ENCODE measurements at regions not wholly inside any gene's neighbourhood (a gene's known extent, or its start where the extent isn't known, plus 50 kb on each side); places are given as distances from the start of the nearest gene placed in this dataset.

DNA sequence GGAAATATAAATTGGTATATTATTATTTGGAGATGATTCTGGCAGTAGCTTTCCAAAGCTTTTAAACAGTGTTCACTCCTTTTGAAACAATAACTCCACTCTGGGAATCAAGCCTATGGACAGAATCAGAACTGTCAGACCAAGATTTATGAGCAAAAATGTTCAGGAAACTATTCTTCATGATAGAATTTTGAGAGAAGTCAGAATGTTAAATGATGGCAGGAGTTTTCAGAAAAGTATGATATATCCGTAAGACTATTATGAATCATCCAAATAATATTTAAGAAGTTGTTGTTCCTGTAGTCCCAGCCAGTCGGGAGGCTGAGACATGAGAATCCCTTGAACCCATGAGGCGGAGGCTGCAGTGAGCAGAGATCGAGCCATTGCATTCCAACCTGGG lies 50.5 kb upstream of the ADGRG2 start:
- Histone ChIP-seq H3K9me3 (ENCODE audit: control insufficient read depth, low read length) (no peaks in the 10 kb centered on the region), H3K4me1 (ENCODE audit: control insufficient read depth, insufficient read depth, low read length) (no peaks in the 10 kb centered on the region), H3K4me3 (ENCODE audit: low read length) (no peak overlapping the region), H3K27me3 (ENCODE audit: control insufficient read depth, insufficient read depth) (no peaks in the 10 kb centered on the region), H3K27ac (ENCODE audit: low read length) (no peak overlapping the region)
- intact Hi-C loops (cut with DNase I): no loop called here
- no peak for ATAC-seq
- DNase-seq: no peak
- WGBS: 76% methylated on average over 4 of the region's 4 CpGs

DNA sequence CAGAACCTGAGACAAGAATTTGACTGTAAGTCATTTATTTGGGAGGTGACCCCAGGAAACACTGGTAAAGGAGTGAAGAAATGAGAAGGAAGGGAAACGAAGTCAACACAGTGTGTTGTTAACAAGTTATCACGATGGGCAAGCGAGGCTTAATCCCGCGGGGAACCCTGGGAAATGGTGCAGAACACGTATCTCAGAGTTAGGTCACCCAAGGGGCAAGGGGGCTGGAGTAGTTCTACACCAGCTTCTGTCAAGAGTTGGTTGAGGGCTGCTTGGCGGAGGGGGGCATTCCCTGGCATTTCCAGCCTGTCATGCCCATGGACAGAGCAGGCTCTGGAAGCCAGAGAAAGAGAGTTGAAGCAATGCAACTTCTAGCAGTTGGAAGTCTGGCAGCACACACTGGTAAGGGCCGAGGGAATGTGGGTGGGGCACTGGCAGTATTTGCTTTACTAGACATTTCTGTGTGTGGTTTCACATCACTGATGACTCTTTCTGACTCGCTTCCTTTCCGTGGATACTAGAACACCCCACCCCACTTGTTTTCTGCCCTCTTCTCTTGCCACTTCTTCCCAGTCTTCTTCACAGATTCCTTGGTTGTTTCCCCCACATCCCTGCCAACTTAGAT lies 52.2 kb upstream of the ADGRG2 start:
- no peaks in the 10 kb centered on the region for H3K4me1 ChIP-seq (ENCODE audit: control insufficient read depth, insufficient read depth, low read length)
- no peaks in the 10 kb centered on the region for H3K9me3 ChIP-seq (ENCODE audit: control insufficient read depth, low read length)
- ATAC-seq (peak; percentile 62 to 69), DNase-seq (peak; percentile 53 to 66 (median 66))
- no peak overlapping the region for H3K4me3 ChIP-seq (ENCODE audit: low read length)
- H3K27ac ChIP-seq (ENCODE audit: low read length): no peak overlapping the region
- no peaks in the 10 kb centered on the region for H3K27me3 ChIP-seq (ENCODE audit: control insufficient read depth, insufficient read depth)
- 53% methylated on average over 10 of the region's 10 CpGs for WGBS
- intact Hi-C loops (cut with DNase I): no loop called here

DNA sequence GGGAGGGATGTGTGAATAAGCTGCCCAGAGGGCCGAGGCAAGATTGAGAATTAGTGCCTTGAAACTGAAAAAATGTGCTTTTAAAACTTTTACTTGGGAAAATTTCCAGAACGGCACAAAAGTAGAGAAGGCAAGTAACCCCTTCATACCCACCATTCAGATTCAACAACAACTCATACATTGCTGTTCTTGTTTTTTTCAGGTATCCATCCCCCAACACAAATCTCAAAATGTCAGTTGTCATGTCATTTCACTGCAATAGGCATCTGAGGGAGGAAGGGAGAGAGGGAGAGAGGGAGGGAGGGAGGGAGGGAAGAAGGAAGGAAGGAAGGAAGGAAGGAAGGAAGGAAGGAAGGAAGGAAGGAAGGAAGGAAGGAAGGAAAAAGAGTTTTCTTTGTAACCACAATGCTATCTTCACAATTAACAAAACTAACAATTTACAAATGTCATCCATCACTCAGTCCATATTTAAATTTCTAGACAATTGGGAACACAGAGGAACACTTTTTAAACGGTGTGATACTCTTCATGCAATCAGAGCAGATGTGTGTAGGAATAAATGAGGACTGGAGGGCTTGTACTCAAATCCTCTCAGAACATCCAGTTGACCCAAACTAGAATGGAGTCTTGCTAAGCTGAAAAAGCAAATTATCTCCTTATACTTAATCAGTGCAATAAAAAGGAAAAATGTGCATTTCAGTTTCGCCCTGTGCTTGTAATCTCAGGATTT lies 54.8 kb upstream of the ADGRG2 start:
- Histone ChIP-seq H3K4me3 (ENCODE audit: low read length) (no peak overlapping the region), H3K9me3 (ENCODE audit: control insufficient read depth, low read length) (no peaks in the 10 kb centered on the region)

DNA sequence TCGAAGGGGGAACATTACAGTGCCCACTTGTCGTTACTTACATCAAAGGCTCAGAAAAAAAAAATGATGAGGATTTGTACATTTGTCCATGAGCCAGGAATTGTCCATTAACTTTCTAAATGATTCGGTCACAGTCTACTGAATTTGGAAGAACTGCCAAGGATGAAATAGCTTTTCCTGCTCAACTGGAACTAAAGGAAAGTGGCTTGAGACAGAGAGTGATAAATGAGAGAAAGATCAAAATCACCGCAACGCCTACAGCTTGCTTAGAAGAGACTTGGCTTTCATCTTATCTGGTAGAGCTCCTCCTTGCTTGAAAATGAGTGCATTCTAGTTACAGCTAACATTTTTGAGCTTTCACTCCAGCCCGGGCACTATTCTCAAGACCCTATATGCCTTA lies 55.5 kb upstream of the ADGRG2 start:
- no peak overlapping the region for H3K27ac ChIP-seq (ENCODE audit: low read length)
- intact Hi-C loops (cut with DNase I): no loop called here
- no peaks in the 10 kb centered on the region for H3K4me1 ChIP-seq (ENCODE audit: control insufficient read depth, insufficient read depth, low read length)
- DNase-seq (no peak), ATAC-seq (no peak)
- no peaks in the 10 kb centered on the region for H3K27me3 ChIP-seq (ENCODE audit: control insufficient read depth, insufficient read depth)
- H3K9me3 ChIP-seq (ENCODE audit: control insufficient read depth, low read length): no peaks in the 10 kb centered on the region
- no peak overlapping the region for H3K4me3 ChIP-seq (ENCODE audit: low read length)
- 56% methylated on average over 6 of the region's 6 CpGs for WGBS

More for the DNA sequence above, 54.8 kb upstream of the ADGRG2 start:
- no peak overlapping the region for H3K27ac ChIP-seq (ENCODE audit: low read length)
- H3K4me1 ChIP-seq (ENCODE audit: control insufficient read depth, insufficient read depth, low read length): no peaks in the 10 kb centered on the region
- intact Hi-C loops (cut with DNase I): no loop called here
- ATAC-seq: no peak
- 37% methylated on average over 4 of the region's 4 CpGs for WGBS
- no peaks in the 10 kb centered on the region for H3K27me3 ChIP-seq (ENCODE audit: control insufficient read depth, insufficient read depth)
- no peak for DNase-seq

DNA sequence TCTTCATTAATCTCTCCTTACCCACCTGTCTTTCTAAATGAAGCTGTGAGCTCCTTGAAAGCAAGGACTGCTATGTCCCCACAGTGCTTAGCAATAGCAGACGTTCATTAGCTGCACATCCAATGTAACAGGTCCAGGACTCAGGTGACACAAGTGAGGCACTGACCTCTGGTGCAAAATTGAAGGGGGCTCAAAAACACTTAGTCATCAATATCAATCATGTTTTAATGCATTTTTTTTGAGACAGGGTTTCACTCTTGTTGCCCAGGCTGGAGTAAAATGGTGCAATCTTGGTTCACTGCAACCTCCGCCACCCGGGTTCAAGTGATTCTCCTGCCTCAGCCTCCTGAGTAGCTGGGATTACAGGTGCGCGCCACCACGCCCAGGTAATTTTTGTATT lies 56.1 kb upstream of the ADGRG2 start:
- H3K4me3 ChIP-seq (ENCODE audit: low read length): no peak overlapping the region
- H3K27ac ChIP-seq (ENCODE audit: low read length): no peak overlapping the region
- no peak for DNase-seq
- WGBS: 87% methylated on average over 6 of the region's 6 CpGs
- H3K27me3 ChIP-seq (ENCODE audit: control insufficient read depth, insufficient read depth): no peaks in the 10 kb centered on the region
- no peaks in the 10 kb centered on the region for H3K9me3 ChIP-seq (ENCODE audit: control insufficient read depth, low read length)
- no peaks in the 10 kb centered on the region for H3K4me1 ChIP-seq (ENCODE audit: control insufficient read depth, insufficient read depth, low read length)
- intact Hi-C loops (cut with DNase I): no loop called here
- ATAC-seq: no peak

DNA sequence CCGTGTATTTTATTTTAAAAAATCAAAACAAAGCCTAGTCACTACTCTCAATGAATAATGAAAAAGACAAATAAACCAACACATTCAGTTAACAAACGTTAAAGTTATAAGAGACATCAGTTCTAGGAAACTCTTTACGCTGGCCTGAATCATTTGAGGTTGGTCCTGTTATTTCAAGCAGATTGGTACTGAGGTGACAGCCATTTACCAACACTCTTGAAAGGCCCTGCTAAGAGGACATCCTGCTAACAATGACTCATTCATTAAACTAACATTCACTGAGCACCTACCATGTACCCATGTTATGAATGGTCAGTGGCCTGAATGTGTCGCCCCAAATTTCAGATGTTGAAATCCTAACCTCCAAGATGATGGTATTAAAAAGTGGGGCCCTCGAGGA lies 57.1 kb upstream of the ADGRG2 start:
- Histone ChIP-seq H3K4me3 (ENCODE audit: low read length) (no peak overlapping the region), H3K4me1 (ENCODE audit: control insufficient read depth, insufficient read depth, low read length) (no peaks in the 10 kb centered on the region), H3K9me3 (ENCODE audit: control insufficient read depth, low read length) (no peaks in the 10 kb centered on the region), H3K27me3 (ENCODE audit: control insufficient read depth, insufficient read depth) (no peaks in the 10 kb centered on the region), H3K27ac (ENCODE audit: low read length) (no peak overlapping the region)
- DNase-seq (no peak), ATAC-seq (no peak)
- 89% methylated on average over 5 of the region's 5 CpGs for WGBS
- intact Hi-C loops (cut with DNase I): no loop called here

DNA sequence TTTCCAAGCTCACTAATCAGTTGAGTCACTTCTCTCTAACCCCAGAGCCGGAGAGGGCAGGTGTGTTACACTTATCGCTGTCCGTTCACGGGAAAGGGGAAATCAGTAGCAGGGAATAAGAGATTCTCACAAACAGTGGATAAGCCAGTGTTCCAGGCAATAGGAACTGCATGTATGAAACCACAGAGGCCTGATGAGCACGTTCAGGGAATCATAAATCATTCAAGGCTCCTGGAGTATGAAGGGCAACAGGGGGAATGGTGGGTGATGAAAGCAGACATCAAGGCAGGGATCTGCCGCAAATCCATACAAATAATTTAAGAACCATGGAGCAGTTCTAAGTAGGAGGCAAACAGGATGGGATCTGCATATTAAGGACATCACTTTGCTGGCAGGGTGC lies 59.1 kb upstream of the ADGRG2 start:
- Histone ChIP-seq H3K4me3 (ENCODE audit: low read length) (no peak overlapping the region), H3K4me1 (ENCODE audit: control insufficient read depth, insufficient read depth, low read length) (no peaks in the 10 kb centered on the region), H3K9me3 (ENCODE audit: control insufficient read depth, low read length) (no peaks in the 10 kb centered on the region), H3K27ac (ENCODE audit: low read length) (no peak overlapping the region), H3K27me3 (ENCODE audit: control insufficient read depth, insufficient read depth) (no peaks in the 10 kb centered on the region)
- intact Hi-C loops (cut with DNase I): no loop called here
- ATAC-seq: no peak
- DNase-seq: no peak
- WGBS: 89% methylated on average over 6 of the region's 6 CpGs

DNA sequence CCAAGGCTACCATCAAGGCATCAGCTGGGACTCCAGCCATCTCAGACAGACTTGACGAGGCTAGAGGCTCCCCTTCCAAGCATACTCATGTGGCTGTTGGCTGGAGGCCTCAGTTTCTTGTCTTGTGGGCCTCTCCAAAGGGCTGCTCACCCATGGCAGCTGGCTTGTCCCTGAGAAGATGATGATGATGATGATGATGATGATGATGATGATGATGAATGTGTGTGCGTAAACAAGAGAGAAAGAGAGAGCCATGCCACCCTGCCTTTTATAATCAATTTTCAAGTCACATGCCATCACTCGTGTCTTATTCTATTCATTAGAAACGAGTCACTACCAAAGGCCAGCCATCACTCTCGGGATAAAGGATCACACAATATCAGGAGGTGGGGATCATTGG lies 60.5 kb upstream of the ADGRG2 start:
- Histone ChIP-seq H3K4me3 (ENCODE audit: low read length) (no peak overlapping the region), H3K4me1 (ENCODE audit: control insufficient read depth, insufficient read depth, low read length) (no peaks in the 10 kb centered on the region), H3K9me3 (ENCODE audit: control insufficient read depth, low read length) (no peaks in the 10 kb centered on the region), H3K27ac (ENCODE audit: low read length) (no peak overlapping the region), H3K27me3 (ENCODE audit: control insufficient read depth, insufficient read depth) (no peaks in the 10 kb centered on the region)
- ATAC-seq (no peak), DNase-seq (no peak)
- intact Hi-C loops (cut with DNase I): no loop called here
- WGBS: 91% methylated on average over 5 of the region's 5 CpGs

DNA sequence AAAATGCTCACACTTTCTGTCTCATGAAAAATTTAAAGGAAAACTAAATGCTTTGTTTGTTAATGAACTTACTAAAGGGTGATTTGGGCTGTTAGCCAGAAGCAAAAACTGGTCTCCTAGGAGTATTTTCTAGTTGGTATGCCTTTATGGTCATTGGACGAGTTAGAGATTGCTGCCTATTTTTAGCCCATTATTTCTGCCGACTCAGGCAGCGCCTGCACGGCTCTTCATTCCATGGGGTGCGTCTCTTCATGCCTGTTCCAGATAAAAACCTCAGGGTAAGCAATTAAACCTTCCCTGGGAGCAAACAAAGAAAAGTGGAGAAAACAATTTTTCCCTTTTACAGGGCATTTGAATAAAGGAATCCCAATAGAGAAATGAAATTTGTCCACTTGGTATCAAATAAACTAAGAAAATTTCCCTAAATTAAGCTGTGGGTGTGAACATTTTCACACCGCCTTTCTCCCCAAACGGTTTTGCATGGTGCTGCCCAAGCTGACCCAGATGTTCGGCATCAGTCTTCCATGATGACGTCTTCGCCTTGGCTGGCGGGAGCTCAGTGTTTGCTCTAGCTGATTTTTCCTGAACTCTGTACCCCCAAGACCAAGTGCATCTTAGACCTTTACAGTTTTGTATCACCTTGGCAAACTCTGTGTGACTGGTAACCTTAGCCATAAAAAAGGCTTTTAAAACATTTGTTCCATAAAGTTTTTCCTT lies 61.7 kb upstream of the ADGRG2 start:
- 29% methylated on average over 11 of the region's 11 CpGs for WGBS
- intact Hi-C loops (cut with DNase I): no loop called here
- H3K27ac ChIP-seq (ENCODE audit: low read length): no peak overlapping the region
- H3K4me3 ChIP-seq (ENCODE audit: low read length): no peak overlapping the region
- ATAC-seq: peak; percentile 21 to 54
- no peaks in the 10 kb centered on the region for H3K9me3 ChIP-seq (ENCODE audit: control insufficient read depth, low read length)
- H3K4me1 ChIP-seq (ENCODE audit: control insufficient read depth, insufficient read depth, low read length): no peaks in the 10 kb centered on the region
- DNase-seq: peak; percentile 38 to 63 (median 62)
- H3K27me3 ChIP-seq (ENCODE audit: control insufficient read depth, insufficient read depth): no peaks in the 10 kb centered on the region

DNA sequence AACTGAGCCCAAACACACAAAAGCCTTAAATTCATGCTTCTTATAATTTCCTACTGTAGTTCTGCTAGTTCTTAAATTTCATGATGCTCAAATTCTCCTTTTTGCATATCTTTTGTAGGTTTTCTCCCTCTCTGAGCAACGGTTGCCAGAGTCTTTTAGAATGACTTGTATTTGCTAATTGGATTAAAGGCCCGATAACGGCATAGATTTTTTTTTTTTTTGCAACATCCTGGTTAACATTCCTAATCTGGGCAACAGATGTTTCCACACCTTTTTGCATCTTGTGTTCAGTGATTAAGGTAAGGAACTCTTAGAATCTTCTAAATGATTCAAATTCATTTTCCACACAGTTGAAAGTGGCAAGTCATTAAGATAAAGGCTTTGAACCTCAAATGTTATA lies 66.3 kb upstream of the ADGRG2 start:
- no peak for ATAC-seq
- H3K27me3 ChIP-seq (ENCODE audit: control insufficient read depth, insufficient read depth): no peaks in the 10 kb centered on the region
- H3K27ac ChIP-seq (ENCODE audit: low read length): no peak overlapping the region
- DNase-seq: no peak
- no peaks in the 10 kb centered on the region for H3K9me3 ChIP-seq (ENCODE audit: control insufficient read depth, low read length)
- no peaks in the 10 kb centered on the region for H3K4me1 ChIP-seq (ENCODE audit: control insufficient read depth, insufficient read depth, low read length)
- H3K4me3 ChIP-seq (ENCODE audit: low read length): no peak overlapping the region
- intact Hi-C loops (cut with DNase I): no loop called here
- 45% methylated on average over 3 of the region's 3 CpGs for WGBS

DNA sequence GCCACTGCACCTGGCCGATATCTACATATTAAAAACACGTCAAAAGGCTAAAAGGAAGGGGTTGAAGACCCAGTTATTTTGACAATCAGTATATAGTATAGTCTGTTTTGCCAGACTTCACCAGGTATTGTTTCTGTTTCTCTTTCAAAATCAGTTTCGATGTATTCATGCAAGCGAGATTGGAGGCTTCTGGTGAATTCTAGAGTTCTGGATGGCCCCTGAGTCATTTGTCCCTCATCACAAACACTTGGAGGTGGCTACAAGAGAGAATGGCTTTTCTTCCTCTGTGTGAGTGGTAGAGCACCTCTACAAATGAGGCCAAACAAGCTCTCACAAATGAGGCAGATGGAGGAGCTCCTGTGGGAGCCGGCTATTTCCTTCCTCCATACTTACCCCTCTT lies 68.6 kb upstream of the ADGRG2 start:
- intact Hi-C loops (cut with DNase I): no loop called here
- Histone ChIP-seq H3K27ac (ENCODE audit: low read length) (no peak overlapping the region), H3K27me3 (ENCODE audit: control insufficient read depth, insufficient read depth) (no peaks in the 10 kb centered on the region), H3K4me1 (ENCODE audit: control insufficient read depth, insufficient read depth, low read length) (no peaks in the 10 kb centered on the region), H3K9me3 (ENCODE audit: control insufficient read depth, low read length) (no peaks in the 10 kb centered on the region), H3K4me3 (ENCODE audit: low read length) (no peak overlapping the region)
- no peak for ATAC-seq
- no peak for DNase-seq
- WGBS: 92% methylated on average over 5 of the region's 5 CpGs

Measured in right cardiac atrium (tissue), 5 donors.